HG02884 (cell line): ENCODE measurements at regions not wholly inside any gene's neighbourhood (a gene's known extent, or its start where the extent isn't known, plus 50 kb on each side); places are given as distances from the start of the nearest gene placed in this dataset.
"Not testable (repeated sequence)": the region's sequence is repeated elsewhere in the genome, so short reads cannot be mapped to it uniquely, and the experiment has no call there.

Experiments
- ATAC-seq: cut with Tn5 transposase; IDR thresholded peaks from one replicate; pipeline ENCODE4 v1.9.1; 2021; ENCODE audit warnings: mild to moderate bottlenecking, moderate library complexity; ENCODE audit not compliant: unreplicated experiment

GRCh38 chr7:110187877-110188554, 902.9 kb upstream of the LRRN3 start:
- ATAC-seq: no peak

- ATAC-seq: no peak
These were observed 886.4 kb upstream of the LRRN3 start for GRCh38 chr7:110204527-110204926.

GRCh38 chr7:110205899-110206298, 885.0 kb upstream of the LRRN3 start:
- no peak for ATAC-seq

GRCh38 chr7:110209884-110210283, 881.0 kb upstream of the LRRN3 start:
- ATAC-seq: no peak

GRCh38 chr7:110210941-110211608, 879.9 kb upstream of the LRRN3 start:
- ATAC-seq: no peak

GRCh38 chr7:110224643-110225042, 866.3 kb upstream of the LRRN3 start:
- ATAC-seq: no peak

GRCh38 chr7:110246118-110246517, 844.8 kb upstream of the LRRN3 start:
- ATAC-seq: no peak

- ATAC-seq: no peak
These were observed 837.8 kb upstream of the LRRN3 start for GRCh38 chr7:110253093-110253492.

- no peak for ATAC-seq
These were observed 833.3 kb upstream of the LRRN3 start for GRCh38 chr7:110257673-110258072.

- no peak for ATAC-seq
These were observed 828.7 kb upstream of the LRRN3 start for GRCh38 chr7:110262251-110262650.

- ATAC-seq: no peak
These were observed 826.6 kb upstream of the LRRN3 start for GRCh38 chr7:110264288-110264687.

GRCh38 chr7:110281362-110281761, 809.6 kb upstream of the LRRN3 start:
- ATAC-seq: no peak

GRCh38 chr7:110283056-110283455, 807.9 kb upstream of the LRRN3 start:
- ATAC-seq: no peak

- ATAC-seq: no peak
These were observed 799.5 kb upstream of the LRRN3 start for GRCh38 chr7:110291430-110291829.

- no peak for ATAC-seq
These were observed 794.6 kb upstream of the LRRN3 start for GRCh38 chr7:110296321-110296720.

GRCh38 chr7:110307776-110308175, 783.2 kb upstream of the LRRN3 start:
- no peak for ATAC-seq

GRCh38 chr7:110308791-110309190, 782.1 kb upstream of the LRRN3 start:
- no peak for ATAC-seq

- ATAC-seq: no peak
These were observed 781.0 kb upstream of the LRRN3 start for GRCh38 chr7:110309941-110310340.

GRCh38 chr7:110311556-110311955, 779.4 kb upstream of the LRRN3 start:
- no peak for ATAC-seq

GRCh38 chr7:110317541-110318265, 773.2 kb upstream of the LRRN3 start:
- no peak for ATAC-seq

- ATAC-seq: not testable (repeated sequence)
These were observed 770.6 kb upstream of the LRRN3 start for GRCh38 chr7:110320285-110320684.

GRCh38 chr7:110322796-110323195, 768.1 kb upstream of the LRRN3 start:
- ATAC-seq: no peak
